Muscle of leg (tissue), 3 donors: ENCODE measurements at regions not wholly inside any gene's neighbourhood (a gene's known extent, or its start where the extent isn't known, plus 50 kb on each side); places are given as distances from the start of the nearest gene placed in this dataset.
"Not testable (repeated sequence)": the region's sequence is repeated elsewhere in the genome, so short reads cannot be mapped to it uniquely, and the experiment has no call there.

Experiments used
- DNase-seq: peaks from one replicate; pipeline ENCODE4 v3.0.0; 2013
- H3K27ac ChIP-seq: one replicate; pipeline ENCODE4 v1.5.1; 2013; ENCODE audit warnings: mild to moderate bottlenecking, low read length, control low read depth
- H3K27me3 ChIP-seq: one replicate; pipeline ENCODE4 v1.6.1; 2013; ENCODE audit warnings: low read length; ENCODE audit not compliant: control insufficient read depth, insufficient read depth
- H3K36me3 ChIP-seq: one replicate; pipeline ENCODE4 v1.6.1; 2013; ENCODE audit warnings: low read length; ENCODE audit not compliant: control insufficient read depth, insufficient read depth
- H3K4me1 ChIP-seq: one replicate; pipeline ENCODE4 v1.6.1; 2013; ENCODE audit warnings: low read length; ENCODE audit not compliant: control insufficient read depth, insufficient read depth
- H3K4me3 ChIP-seq: one replicate; pipeline ENCODE4 v1.5.1; 2013; ENCODE audit warnings: low read length, control low read depth
- H3K9me3 ChIP-seq: replicated peaks from 2 replicates; pipeline ENCODE4 v1.6.1; 2013; ENCODE audit warnings: low read depth, low read length; ENCODE audit not compliant: control insufficient read depth
- WGBS: methylation state at CpG from one replicate; pipeline ENCODE4 v1.1.5; 2013; ENCODE audit warnings: missing lambda C conversion rate; ENCODE audit not compliant: insufficient coverage; 5-methylcytosine and 5-hydroxymethylcytosine counted together

DNA sequence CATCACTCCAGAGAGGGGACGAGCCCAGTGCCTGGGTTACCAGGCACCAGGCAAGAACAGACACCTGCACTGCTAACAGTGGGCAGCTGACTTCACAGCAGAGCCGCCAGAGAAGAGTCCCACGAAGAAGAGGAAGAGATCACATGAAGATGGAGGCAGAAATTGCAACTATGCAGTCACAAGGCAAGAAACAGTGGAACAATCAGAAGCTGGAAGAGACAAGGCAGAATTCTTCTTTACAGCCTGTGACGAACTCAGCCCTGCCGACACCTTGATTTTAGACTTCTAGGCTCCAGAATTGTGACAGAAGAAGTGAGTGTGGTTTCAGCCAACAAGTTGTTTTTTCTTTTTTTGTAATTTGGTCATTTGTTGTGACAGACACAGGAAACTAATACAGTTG is 59.2 kb downstream of the IL12A start:
- Histone ChIP-seq H3K27ac (no peak overlapping the region), H3K27me3 (no peaks in the 10 kb centered on the region), H3K36me3 (no peaks in the 10 kb centered on the region), H3K4me1 (no peaks in the 10 kb centered on the region), H3K9me3 (peaks cover 1% of the 10 kb centered on the region), H3K4me3 (no peak overlapping the region)
- 71% methylated on average over 4 of the region's 5 CpGs for WGBS
- no peak for DNase-seq

DNA sequence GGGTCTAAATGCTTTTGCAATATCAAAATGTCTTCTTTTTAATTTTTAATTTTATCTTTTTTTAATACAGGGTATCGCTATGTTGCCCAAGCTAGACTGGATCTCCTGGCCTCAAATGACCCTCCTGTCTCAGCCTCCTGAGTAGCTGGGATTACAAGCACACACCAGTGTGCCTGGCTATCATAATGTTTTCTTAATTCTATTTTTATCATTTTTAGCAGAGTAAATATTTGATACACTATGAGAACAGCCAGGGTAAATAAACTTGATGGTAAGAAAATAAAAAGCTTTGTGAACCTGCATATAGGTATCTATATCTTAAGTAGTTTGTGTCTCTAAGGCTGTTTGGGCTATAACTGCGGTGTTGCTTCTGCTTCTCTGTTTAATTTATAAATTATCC is 60.4 kb downstream of the IL12A start:
- DNase-seq, result no peak
- Histone ChIP-seq H3K36me3 (no peaks in the 10 kb centered on the region), H3K4me3 (no peak overlapping the region), H3K27ac (no peak overlapping the region), H3K4me1 (no peaks in the 10 kb centered on the region), H3K27me3 (no peaks in the 10 kb centered on the region), H3K9me3 (no peaks in the 10 kb centered on the region)
- WGBS, result no CpG with 5 or more reads among the region's 2 CpGs

DNA sequence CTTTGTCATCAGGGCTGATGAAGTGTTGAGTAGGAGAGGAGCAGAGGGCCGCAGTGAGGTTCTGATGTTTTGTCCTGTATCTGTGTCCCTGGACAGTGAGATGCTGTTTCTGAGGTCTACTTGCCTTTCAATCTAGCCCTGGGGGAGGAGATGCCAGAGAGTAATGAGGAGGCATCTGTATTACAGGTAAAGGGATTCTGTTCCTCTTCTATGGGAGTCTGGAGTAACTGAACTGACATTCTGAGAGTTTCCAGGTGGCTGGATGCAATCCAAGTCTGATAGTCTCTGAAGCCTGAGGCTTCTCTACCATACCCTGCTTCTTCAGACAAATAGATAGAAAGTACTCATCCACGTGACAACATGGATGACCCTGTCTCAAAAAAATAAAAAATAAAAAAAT is 60.9 kb downstream of the IL12A start:
- Histone ChIP-seq H3K27ac (no peak overlapping the region), H3K9me3 (no peaks in the 10 kb centered on the region), H3K4me3 (no peak overlapping the region), H3K4me1 (no peaks in the 10 kb centered on the region), H3K27me3 (no peaks in the 10 kb centered on the region), H3K36me3 (no peaks in the 10 kb centered on the region)
- 41% methylated on average over 2 of the region's 2 CpGs for WGBS
- peak; percentile 16 for DNase-seq

DNA sequence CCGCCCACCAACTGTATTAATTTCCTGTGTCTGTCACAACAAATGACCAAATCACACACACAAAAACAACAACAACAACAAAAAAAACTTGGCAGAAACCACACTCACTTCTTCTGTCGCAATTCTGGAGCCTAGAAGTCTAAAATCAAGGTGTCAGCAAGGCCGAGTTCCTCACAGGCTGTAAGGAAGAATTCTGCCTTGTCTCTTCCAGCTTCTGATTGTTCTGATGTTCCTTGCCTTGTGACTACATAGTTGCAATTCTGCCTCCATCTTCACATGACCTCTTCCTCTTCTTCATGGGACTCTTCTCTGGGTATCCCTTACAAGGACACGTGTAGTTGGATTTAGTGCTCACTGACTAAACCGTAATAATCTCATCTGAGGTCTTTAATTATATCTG is 61.4 kb downstream of the IL12A start:
- Histone ChIP-seq H3K9me3 (no peaks in the 10 kb centered on the region), H3K27me3 (no peaks in the 10 kb centered on the region), H3K4me3 (no peak overlapping the region), H3K4me1 (no peaks in the 10 kb centered on the region), H3K27ac (no peak overlapping the region), H3K36me3 (no peaks in the 10 kb centered on the region)
- DNase-seq, result peak; percentile 21
- WGBS, result 100% methylated on average over 1 of the region's 5 CpGs

- no peaks in the 10 kb centered on the region for H3K27me3 ChIP-seq
- WGBS, result 70% methylated on average over 3 of the region's 7 CpGs
- no peaks in the 10 kb centered on the region for H3K36me3 ChIP-seq
- no peak for DNase-seq
- H3K4me3 ChIP-seq, result no peak overlapping the region
- H3K4me1 ChIP-seq, result no peaks in the 10 kb centered on the region
- no peak overlapping the region for H3K27ac ChIP-seq
- no peaks in the 10 kb centered on the region for H3K9me3 ChIP-seq
Observed at GRCh38 chr3:160052385-160053047, 63.9 kb downstream of the IL12A start.

DNA sequence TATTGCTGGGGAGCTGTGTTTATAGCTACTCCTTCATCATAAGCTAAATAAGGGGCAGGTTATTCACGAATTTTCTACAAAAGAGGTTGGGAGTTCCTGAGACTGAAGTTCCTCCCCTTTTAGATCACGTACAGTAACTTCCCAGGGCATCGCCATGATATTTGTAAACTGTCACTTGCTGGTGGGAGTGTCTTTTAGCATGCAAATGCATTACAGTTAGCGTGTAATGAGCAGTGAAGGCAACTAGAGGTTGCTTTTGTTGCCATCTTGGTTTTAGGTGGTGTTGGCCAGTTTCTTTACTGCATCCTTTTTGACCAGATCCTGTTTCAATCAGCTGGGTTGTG is 64.4 kb downstream of the IL12A start:
- no peak overlapping the region for H3K27ac ChIP-seq
- H3K4me1 ChIP-seq, result no peaks in the 10 kb centered on the region
- 100% methylated on average over 2 of the region's 4 CpGs for WGBS
- no peak for DNase-seq
- H3K4me3 ChIP-seq, result no peak overlapping the region
- no peaks in the 10 kb centered on the region for H3K27me3 ChIP-seq
- H3K36me3 ChIP-seq, result no peaks in the 10 kb centered on the region
- no peaks in the 10 kb centered on the region for H3K9me3 ChIP-seq

DNA sequence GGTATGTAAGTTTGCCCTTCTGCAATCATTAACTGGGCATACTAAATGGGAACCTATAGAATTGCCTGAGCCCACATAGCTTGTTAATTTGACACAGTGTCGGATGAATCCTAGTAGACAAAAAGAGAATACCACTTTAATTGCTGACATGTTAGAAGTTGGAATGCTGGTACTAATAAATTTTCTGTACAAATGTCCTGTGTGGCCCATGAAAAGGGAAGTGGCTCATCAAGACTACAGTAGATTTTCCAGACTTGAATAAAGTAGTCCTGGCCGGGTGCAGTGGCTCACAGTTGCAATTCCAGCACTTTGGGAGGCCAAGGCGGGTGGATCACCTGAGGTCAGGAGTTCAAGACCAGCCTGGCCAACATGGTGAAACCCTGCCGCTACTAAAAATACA is 66.2 kb downstream of the IL12A start:
- not testable (repeated sequence) for H3K36me3 ChIP-seq, H3K27me3 ChIP-seq, H3K9me3 ChIP-seq, H3K4me1 ChIP-seq, H3K4me3 ChIP-seq, DNase-seq, H3K27ac ChIP-seq
- WGBS, result 46% methylated on average over 2 of the region's 4 CpGs

GRCh38 chr3:160055659-160056058 is 67.0 kb downstream of the IL12A start:
- H3K9me3 ChIP-seq, result no peaks in the 10 kb centered on the region
- no peaks in the 10 kb centered on the region for H3K4me1 ChIP-seq
- H3K27ac ChIP-seq, result no peak overlapping the region
- no peak overlapping the region for H3K4me3 ChIP-seq
- no peaks in the 10 kb centered on the region for H3K36me3 ChIP-seq
- no peak for DNase-seq
- no peaks in the 10 kb centered on the region for H3K27me3 ChIP-seq
- WGBS, result 90% methylated on average over 2 of the region's 3 CpGs

GRCh38 chr3:160057331-160057730 is 68.7 kb downstream of the IL12A start:
- Histone ChIP-seq H3K36me3 (no peaks in the 10 kb centered on the region), H3K27me3 (no peaks in the 10 kb centered on the region), H3K4me3 (no peak overlapping the region), H3K4me1 (no peaks in the 10 kb centered on the region), H3K27ac (no peak overlapping the region), H3K9me3 (no peaks in the 10 kb centered on the region)
- WGBS, result no CpG with 5 or more reads among the region's 2 CpGs
- no peak for DNase-seq

DNA sequence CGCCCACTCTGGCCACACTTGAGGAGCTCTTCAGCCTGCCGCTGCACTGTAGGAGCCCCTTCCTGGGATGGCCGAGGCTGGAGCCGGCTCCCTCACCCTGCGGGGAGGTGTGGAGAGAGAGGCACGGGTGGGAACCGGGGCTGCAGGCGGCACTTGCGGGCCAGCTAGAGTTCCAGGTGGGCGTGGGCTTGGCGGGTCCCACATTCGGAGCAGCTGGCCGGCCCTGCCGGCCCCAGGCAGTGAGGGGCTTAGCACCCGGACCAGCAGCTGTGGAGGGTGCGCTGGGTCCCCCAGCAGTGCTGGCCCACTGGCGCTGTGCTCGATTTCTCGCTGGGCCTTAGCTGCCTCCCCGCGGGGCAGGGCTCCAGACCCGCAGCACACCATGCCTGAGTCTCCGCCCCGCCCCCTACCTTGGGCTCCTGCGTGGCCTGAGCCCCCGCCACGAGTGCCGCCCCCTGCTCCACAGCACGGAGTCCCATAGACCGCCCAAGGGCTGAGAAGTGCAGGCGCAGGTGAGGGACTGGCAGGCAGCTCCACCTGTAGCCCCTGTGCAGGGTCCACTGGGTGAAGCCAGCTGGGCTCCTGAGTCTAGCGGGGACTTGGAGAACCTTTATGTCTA is 71.9 kb downstream of the IL12A start:
- H3K27ac ChIP-seq, result no peak overlapping the region
- no peak overlapping the region for H3K4me3 ChIP-seq
- H3K27me3 ChIP-seq, result no peaks in the 10 kb centered on the region
- H3K36me3 ChIP-seq, result no peaks in the 10 kb centered on the region
- H3K9me3 ChIP-seq, result no peaks in the 10 kb centered on the region
- no peaks in the 10 kb centered on the region for H3K4me1 ChIP-seq
- DNase-seq, result no peak
- whole genome bisulfite sequencing, result 94% methylated on average over 31 of the region's 32 CpGs

DNA sequence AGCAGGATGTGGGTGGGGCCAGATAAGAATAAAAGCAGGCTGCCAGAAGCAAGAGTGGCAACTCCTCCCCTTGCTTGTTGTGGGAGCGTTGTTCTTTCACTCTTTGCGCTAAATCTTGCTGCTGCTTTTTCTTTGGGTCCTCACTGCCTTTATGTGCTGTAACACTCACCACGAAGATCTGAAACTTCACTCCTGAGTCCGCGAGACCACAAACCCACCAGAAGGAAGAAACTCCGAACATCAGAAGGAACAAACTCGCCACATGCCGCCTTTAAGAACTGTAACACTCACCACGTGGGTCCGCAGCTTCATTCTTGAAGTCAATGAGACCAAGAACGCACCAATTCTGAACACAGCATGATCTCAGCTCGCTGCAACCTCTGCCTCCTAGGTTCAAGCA is 72.9 kb downstream of the IL12A start:
- no peak overlapping the region for H3K27ac ChIP-seq
- no peaks in the 10 kb centered on the region for H3K9me3 ChIP-seq
- 91% methylated on average over 12 of the region's 12 CpGs for WGBS

More for the DNA sequence above, 72.9 kb downstream of the IL12A start:
- Histone ChIP-seq H3K36me3 (no peaks in the 10 kb centered on the region), H3K4me1 (no peaks in the 10 kb centered on the region), H3K4me3 (no peak overlapping the region), H3K27me3 (no peaks in the 10 kb centered on the region)
- DNase-seq, result no peak
